Thyroid gland (tissue), 4 donors: ENCODE measurements at regions not wholly inside any gene's neighbourhood (a gene's known extent, or its start where the extent isn't known, plus 50 kb on each side); places are given as distances from the start of the nearest gene placed in this dataset.

Source experiments
- CTCF ChIP-seq, 6 experiments: fragments of 200-600 bp in 3 of 6; fragments of 450-650 bp in 3 of 6; sonication (generic) in 3 of 6; IDR thresholded peaks; one replicate each; pipeline ENCODE4 v1.5.1; 2016 to 2019; ENCODE audit warnings: antibody characterized with exemption in 6 of 6, mild to moderate bottlenecking in 2 of 6, inconsistent platforms in 1 of 6, moderate library complexity in 1 of 6
- POLR2A ChIP-seq, 2 donors: fragments of 450-650 bp; IDR thresholded peaks; one replicate each; pipeline ENCODE4 v1.6.1; 2017; ENCODE audit warnings: antibody characterized with exemption in 2 of 2, mild to moderate bottlenecking in 2 of 2, moderate library complexity in 1 of 2

- TF ChIP-seq CTCF (IDR thresholded peaks at IDR 0.05) (no peak), POLR2A (IDR thresholded peaks at IDR 0.05) (no peak)
Measured at GRCh38 chr6:113701552-113702254, 155.4 kb upstream of the MARCKS start.
